Keratinocyte (primary cell): ENCODE measurements at regions not wholly inside any gene's neighbourhood (a gene's known extent, or its start where the extent isn't known, plus 50 kb on each side); places are given as distances from the start of the nearest gene placed in this dataset.

ENCODE experiments used
- DNase-seq: peaks from one replicate; pipeline ENCODE4 v3.0.0-alpha.2; 2011; ENCODE audit warnings: low read depth, missing footprints, low spot score
- FAIRE-seq: peaks from 2 replicates; lab custom pipeline; 2011; peaks lifted over from hg19 to GRCh38; lab: Jason Lieb, UNC
- H2AFZ ChIP-seq: 2 replicates; pipeline ENCODE4 v1.6.0; 2012; ENCODE audit warnings: low read length, control low read depth, inconsistent platforms; ENCODE audit not compliant: control insufficient read depth
- H3K27ac ChIP-seq: 2 replicates; pipeline ENCODE4 v1.5.1; 2011; ENCODE audit warnings: low read length; ENCODE audit not compliant: control insufficient read depth, insufficient read depth
- H3K27me3 ChIP-seq: 3 replicates; pipeline ENCODE4 v1.6.0; 2011; ENCODE audit warnings: low read length; ENCODE audit not compliant: control insufficient read depth, insufficient read depth; ENCODE audit errors: extremely low read depth
- H3K36me3 ChIP-seq, 2 experiments: 2 replicates in 1 of 2; 3 replicates in 1 of 2; pipeline ENCODE4 v1.5.1; 2011; ENCODE audit warnings: low read length in 2 of 2, mild to moderate bottlenecking in 1 of 2; ENCODE audit not compliant: control insufficient read depth in 2 of 2, insufficient read depth in 2 of 2; ENCODE audit errors: extremely low read depth in 1 of 2
- H3K4me1 ChIP-seq: 3 replicates; pipeline ENCODE4 v1.5.1; 2011; ENCODE audit warnings: low read length; ENCODE audit not compliant: control insufficient read depth, insufficient read depth; ENCODE audit errors: extremely low read depth
- H3K4me2 ChIP-seq: 3 replicates; pipeline ENCODE4 v1.6.0; 2011; ENCODE audit warnings: low read depth, low read length; ENCODE audit not compliant: control insufficient read depth, insufficient read depth; ENCODE audit errors: extremely low read depth
- H3K4me3 ChIP-seq, 3 experiments: fragments of 200-600 bp in 1 of 3; sonication (generic) in 1 of 3; 2 replicates in 2 of 3; 3 replicates in 1 of 3; pipeline ENCODE4 v1.5.1; 2011 to 2016; ENCODE audit warnings: low read length in 3 of 3, mild to moderate bottlenecking in 3 of 3, control low read depth in 2 of 3, inconsistent platforms in 1 of 3, low read depth in 1 of 3, mixed read lengths in 1 of 3, mixed run types in 1 of 3, moderate library complexity in 1 of 3; ENCODE audit not compliant: control insufficient read depth in 2 of 3, insufficient read depth in 2 of 3; ENCODE audit errors: extremely low read depth in 1 of 3
- H3K79me2 ChIP-seq: 2 replicates; pipeline ENCODE4 v1.6.0; 2012; ENCODE audit warnings: low read length; ENCODE audit not compliant: control insufficient read depth, insufficient read depth
- H3K9ac ChIP-seq: 3 replicates; pipeline ENCODE4 v1.6.0; 2011; ENCODE audit warnings: low read length; ENCODE audit not compliant: control insufficient read depth, insufficient read depth; ENCODE audit errors: extremely low read depth
- H3K9me1 ChIP-seq: 3 replicates; pipeline ENCODE4 v1.6.0; 2011; ENCODE audit warnings: low read length; ENCODE audit not compliant: control insufficient read depth, insufficient read depth; ENCODE audit errors: extremely low read depth
- H3K9me3 ChIP-seq: 2 replicates; pipeline ENCODE4 v1.5.1; 2012; ENCODE audit warnings: low read depth, low read length; ENCODE audit not compliant: control insufficient read depth
- H4K20me1 ChIP-seq: 3 replicates; pipeline ENCODE4 v1.6.0; 2011; ENCODE audit warnings: low read length; ENCODE audit not compliant: control insufficient read depth, insufficient read depth; ENCODE audit errors: extremely low read depth
- CTCF ChIP-seq, 3 experiments: IDR thresholded peaks in 1 of 3; conservative IDR thresholded peaks in 1 of 3; optimal IDR thresholded peaks in 1 of 3; 2 replicates in 2 of 3; 3 replicates in 1 of 3; pipeline versions ENCODE3 to v1.5.1; 2011; ENCODE audit warnings: low read length in 3 of 3, mild to moderate bottlenecking in 3 of 3, moderate library complexity in 2 of 3, control low read depth in 1 of 3, inconsistent platforms in 1 of 3; ENCODE audit not compliant: insufficient read depth in 2 of 3; ENCODE audit errors: extremely low read depth in 1 of 3
- EZH2 ChIP-seq: IDR thresholded peaks from one replicate; pipeline ENCODE4 v1.6.1; 2012; ENCODE audit warnings: inconsistent platforms, mild to moderate bottlenecking, low read length, moderate library complexity
- dilution Hi-C: fragments of 300-500 bp; cut with MboI; formaldehyde crosslinking; loops from one replicate; pipeline ENCODE4 v1.7.0; 2020; ENCODE audit warnings: low sequenced_read_pairs; ENCODE audit not compliant: extremely low pct_ligation_motif_present

- no peak overlapping the region for H3K4me2 ChIP-seq
- no peak overlapping the region for H2AFZ ChIP-seq
- peaks cover 14% of the 10 kb centered on the region for H3K4me1 ChIP-seq
- H3K9me1 ChIP-seq, result no peaks in the 10 kb centered on the region
- H3K36me3 ChIP-seq, result no peaks in the 10 kb centered on the region
- DNase-seq (no peak), FAIRE-seq (no peak)
- no peaks in the 10 kb centered on the region for H3K9me3 ChIP-seq
- TF ChIP-seq EZH2 (no peak), CTCF (optimal IDR thresholded peaks at IDR 0.05 in 1 of 3, IDR thresholded peaks at IDR 0.05 in 1 of 3, conservative IDR thresholded peaks at IDR 0.05 in 1 of 3; ENCODE audit: extremely low read depth in 1 of 3, insufficient read depth in 2 of 3, low read length in 3 of 3) (no peak)
- no peaks in the 10 kb centered on the region for H3K27me3 ChIP-seq
- no peak overlapping the region for H3K9ac ChIP-seq
- H3K27ac ChIP-seq, result no peak overlapping the region
- no peaks in the 10 kb centered on the region for H4K20me1 ChIP-seq
- H3K79me2 ChIP-seq, result no peaks in the 10 kb centered on the region
- no peak overlapping the region for H3K4me3 ChIP-seq
- dilution Hi-C loops, result no loop called here
Measured at GRCh38 chr3:27561576-27561975, 77.4 kb upstream of the SLC4A7 start.

- dilution Hi-C loops, result no loop called here
- TF ChIP-seq EZH2 (no peak), CTCF (optimal IDR thresholded peaks at IDR 0.05 in 1 of 3, IDR thresholded peaks at IDR 0.05 in 1 of 3, conservative IDR thresholded peaks at IDR 0.05 in 1 of 3; ENCODE audit: extremely low read depth in 1 of 3, insufficient read depth in 2 of 3, low read length in 3 of 3) (no peak)
Measured at GRCh38 chr3:27560484-27561056, 76.4 kb upstream of the SLC4A7 start.

More at GRCh38 chr3:27560484-27561056, 76.4 kb upstream of the SLC4A7 start:
- H2AFZ ChIP-seq, result no peak overlapping the region
- no peak overlapping the region for H3K4me2 ChIP-seq
- H3K79me2 ChIP-seq, result no peaks in the 10 kb centered on the region
- FAIRE-seq (no peak), DNase-seq (no peak)
- H3K9me3 ChIP-seq, result no peaks in the 10 kb centered on the region
- no peaks in the 10 kb centered on the region for H3K36me3 ChIP-seq
- H3K27me3 ChIP-seq, result no peaks in the 10 kb centered on the region
- H4K20me1 ChIP-seq, result no peaks in the 10 kb centered on the region
- no peak overlapping the region for H3K4me3 ChIP-seq
- no peaks in the 10 kb centered on the region for H3K9me1 ChIP-seq
- no peak overlapping the region for H3K9ac ChIP-seq
- peaks cover 14% of the 10 kb centered on the region for H3K4me1 ChIP-seq
- no peak overlapping the region for H3K27ac ChIP-seq
